AG08396 (cell line): ENCODE measurements at regions not wholly inside any gene's neighbourhood (a gene's known extent, or its start where the extent isn't known, plus 50 kb on each side); places are given as distances from the start of the nearest gene placed in this dataset.

Source experiments
- DNase-seq: peaks from one replicate; pipeline ENCODE4 v3.0.0; 2012; ENCODE audit warnings: low spot score, mixed read lengths

DNA sequence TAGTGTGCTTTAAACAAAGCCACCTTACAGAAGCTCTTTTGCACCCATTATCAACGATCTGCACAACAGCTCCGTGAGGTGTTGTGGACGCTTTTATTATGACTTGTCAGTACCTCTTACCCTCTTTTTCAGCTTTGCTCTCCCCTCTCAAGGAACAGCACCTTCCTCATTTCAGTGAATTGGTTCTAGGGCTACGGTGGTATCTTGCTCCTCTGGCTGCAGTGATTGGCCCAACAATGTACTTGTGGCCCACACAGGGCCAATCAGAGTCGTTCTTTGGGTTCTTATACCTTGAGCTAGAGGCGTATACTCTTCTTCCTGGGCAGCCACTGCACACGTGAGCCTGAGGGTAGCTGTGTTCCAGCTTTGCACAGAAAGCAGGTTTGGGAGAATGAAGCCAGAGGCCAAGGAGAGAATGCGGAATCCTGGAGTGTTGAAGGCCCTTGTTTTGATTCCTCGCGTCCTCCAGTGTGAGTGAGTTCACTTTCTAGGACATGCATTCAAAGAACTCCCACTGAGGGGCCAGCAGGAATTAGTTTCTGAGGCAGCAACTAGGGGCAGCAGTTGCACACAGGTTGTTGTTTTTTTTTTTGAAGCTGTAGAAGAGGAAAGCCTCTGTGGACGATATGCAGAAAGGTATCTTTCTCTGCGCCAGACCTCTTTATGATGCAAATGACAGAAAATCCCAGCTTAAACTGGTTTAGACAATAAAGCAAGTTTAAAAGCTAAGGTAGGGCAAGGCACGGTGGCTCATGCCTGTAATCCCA is 49.8 kb upstream of the PDZD8 start:
- no peak for DNase-seq
